ENCODE measurements at regions not wholly inside any gene's neighbourhood (a gene's known extent, or its start where the extent isn't known, plus 50 kb on each side); places are given as distances from the start of the nearest gene placed in this dataset.

DNA sequence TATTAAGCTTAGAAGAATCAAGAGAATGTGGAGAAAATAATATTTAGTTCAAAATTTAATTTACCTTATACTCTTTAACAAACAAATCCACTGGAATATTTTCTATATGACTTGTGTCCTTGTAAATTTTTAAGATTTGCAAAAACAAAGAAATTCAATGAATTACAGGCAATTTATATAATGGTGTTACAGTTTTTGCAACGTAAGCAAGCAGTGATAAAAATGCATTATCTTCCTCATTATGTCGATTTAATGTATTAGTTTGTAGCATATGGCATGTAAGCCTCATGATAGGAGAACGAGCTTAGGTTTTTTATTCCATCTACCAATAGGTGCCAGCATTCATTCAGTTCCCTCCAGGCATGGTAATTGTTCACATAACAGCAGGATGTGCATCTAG lies 100.0 kb upstream of the PCDH9 start:
- TF ChIP-seq POLR2A (IDR thresholded peaks at IDR 0.05; ENCODE audit: extremely low read depth, insufficient read length) (no peak), CTCF (IDR thresholded peaks at IDR 0.05; ENCODE audit: low read depth, low read length) (no peak), MYC (IDR thresholded peaks at IDR 0.05; ENCODE audit: low read depth, low read length) (no peak)
- TF ChIP-seq, protein P1, sequence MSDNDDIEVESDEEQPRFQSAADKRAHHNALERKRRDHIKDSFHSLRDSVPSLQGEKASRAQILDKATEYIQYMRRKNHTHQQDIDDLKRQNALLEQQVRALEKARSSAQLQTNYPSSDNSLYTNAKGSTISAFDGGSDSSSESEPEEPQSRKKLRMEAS (IDR thresholded peaks at IDR 0.05; ENCODE audit: low read depth, low read length) = no peak
- DNase-seq (ENCODE audit: low read depth) = no peak
- no peak overlapping the region for H3K4me3 ChIP-seq (ENCODE audit: low read depth, low read length)

- DNase-seq (ENCODE audit: low read depth) = no peak
- TF ChIP-seq MYC (IDR thresholded peaks at IDR 0.05; ENCODE audit: low read depth, low read length) = no peak
- no peak for TF ChIP-seq POLR2A (IDR thresholded peaks at IDR 0.05; ENCODE audit: extremely low read depth, insufficient read length)
- TF ChIP-seq, protein P1 (IDR thresholded peaks at IDR 0.05; ENCODE audit: low read depth, low read length) = no peak
- no peak for TF ChIP-seq CTCF (IDR thresholded peaks at IDR 0.05; ENCODE audit: low read depth, low read length)
- H3K4me3 ChIP-seq (ENCODE audit: low read depth, low read length) = no peak overlapping the region
These were observed 98.8 kb upstream of the PCDH9 start for GRCh38 chr13:67328895-67329294.

- DNase-seq (ENCODE audit: low read depth) = no peak
- TF ChIP-seq, protein P1 (IDR thresholded peaks at IDR 0.05; ENCODE audit: low read depth, low read length) = no peak
- TF ChIP-seq POLR2A (IDR thresholded peaks at IDR 0.05; ENCODE audit: extremely low read depth, insufficient read length) (no peak), CTCF (IDR thresholded peaks at IDR 0.05; ENCODE audit: low read depth, low read length) (no peak), MYC (IDR thresholded peaks at IDR 0.05; ENCODE audit: low read depth, low read length) (no peak)
- H3K4me3 ChIP-seq (ENCODE audit: low read depth, low read length) = no peak overlapping the region
These were observed 88.7 kb upstream of the PCDH9 start for GRCh38 chr13:67318860-67319259.

GRCh38 chr13:67318398-67318797 lies 88.3 kb upstream of the PCDH9 start:
- TF ChIP-seq CTCF (IDR thresholded peaks at IDR 0.05; ENCODE audit: low read depth, low read length) (no peak), POLR2A (IDR thresholded peaks at IDR 0.05; ENCODE audit: extremely low read depth, insufficient read length) (no peak), MYC (IDR thresholded peaks at IDR 0.05; ENCODE audit: low read depth, low read length) (no peak)
- TF ChIP-seq, protein P1 (IDR thresholded peaks at IDR 0.05; ENCODE audit: low read depth, low read length) = no peak
- no peak overlapping the region for H3K4me3 ChIP-seq (ENCODE audit: low read depth, low read length)
- no peak for DNase-seq (ENCODE audit: low read depth)

DNA sequence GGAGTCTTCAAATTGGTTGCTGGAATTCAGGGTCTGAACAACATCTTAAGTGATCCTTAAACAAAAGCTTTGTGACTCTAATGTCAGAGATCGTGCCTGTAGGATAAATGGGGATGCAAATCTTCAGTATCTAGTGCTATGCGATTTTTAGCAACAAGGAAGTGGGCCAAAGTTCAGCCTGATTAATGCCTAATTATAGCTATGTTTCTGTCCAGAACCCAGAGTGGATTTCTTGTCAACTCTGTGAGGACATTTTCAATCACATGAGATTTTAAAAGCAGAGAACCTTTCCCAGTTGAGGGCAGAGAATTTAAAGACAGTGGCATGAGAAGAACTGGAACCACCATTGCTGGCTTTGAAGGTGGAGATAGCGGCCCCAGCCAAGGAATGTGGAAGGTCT lies 84.3 kb upstream of the PCDH9 start:
- DNase-seq (ENCODE audit: low read depth) = no peak
- no peak overlapping the region for H3K4me3 ChIP-seq (ENCODE audit: low read depth, low read length)
- TF ChIP-seq MYC (IDR thresholded peaks at IDR 0.05; ENCODE audit: low read depth, low read length) (no peak), CTCF (IDR thresholded peaks at IDR 0.05; ENCODE audit: low read depth, low read length) (no peak), POLR2A (IDR thresholded peaks at IDR 0.05; ENCODE audit: extremely low read depth, insufficient read length) (no peak)
- TF ChIP-seq, protein P1 (IDR thresholded peaks at IDR 0.05; ENCODE audit: low read depth, low read length) = no peak
